Natural killer cell (primary cell): ENCODE measurements at regions not wholly inside any gene's neighbourhood (a gene's known extent, or its start where the extent isn't known, plus 50 kb on each side); places are given as distances from the start of the nearest gene placed in this dataset.

Source experiments
- ATAC-seq, 3 donors: fragments of 150-1000 bp in 2 of 3; fragments of 200-7000 bp in 1 of 3; cut with Tn5 transposase; 1 replicate in 1 of 3; 2 replicates in 2 of 3; pipeline ENCODE4 v1.10.0; 2021; ENCODE audit warnings: mild to moderate bottlenecking in 2 of 3, moderate library complexity in 2 of 3
- DNase-seq, 2 donors: peaks; one replicate each; pipeline versions ENCODE4 v3.0.0 to v3.0.0-alpha.2; 2013 to 2021; ENCODE audit warnings: mixed read lengths in 1 of 2
- H3K27ac ChIP-seq: one replicate; pipeline ENCODE4 v1.5.1; 2013; ENCODE audit warnings: mild to moderate bottlenecking, low read length
- H3K27me3 ChIP-seq: one replicate; pipeline ENCODE4 v1.6.1; 2013; ENCODE audit warnings: low read length; ENCODE audit not compliant: control insufficient read depth, insufficient read depth
- H3K36me3 ChIP-seq: one replicate; pipeline ENCODE4 v1.6.1; 2013; ENCODE audit warnings: low read length; ENCODE audit not compliant: control insufficient read depth, insufficient read depth
- H3K4me1 ChIP-seq: one replicate; pipeline ENCODE4 v1.6.1; 2013; ENCODE audit warnings: low read length; ENCODE audit not compliant: control insufficient read depth, insufficient read depth
- H3K4me3 ChIP-seq: one replicate; pipeline ENCODE4 v1.5.1; 2013; ENCODE audit warnings: low read length
- H3K9me3 ChIP-seq: one replicate; pipeline ENCODE4 v1.6.1; 2013; ENCODE audit warnings: low read length; ENCODE audit not compliant: control insufficient read depth, insufficient read depth
- H3K27ac Mint-ChIP-seq, 2 donors: one replicate each; pipeline ENCODE4 v1.8.0; 2022; ENCODE audit warnings: mild to moderate bottlenecking in 2 of 2, mixed read lengths in 2 of 2, moderate library complexity in 1 of 2
- H3K27me3 Mint-ChIP-seq, 2 donors: one replicate each; pipeline ENCODE4 v1.8.0; 2022; ENCODE audit warnings: low read depth in 2 of 2, mixed read lengths in 2 of 2
- H3K36me3 Mint-ChIP-seq: one replicate; pipeline ENCODE4 v1.8.0; 2022; ENCODE audit warnings: mixed read lengths
- H3K4me1 Mint-ChIP-seq, 2 donors: one replicate each; pipeline ENCODE4 v1.8.0; 2022; ENCODE audit warnings: mixed read lengths in 2 of 2
- H3K4me3 Mint-ChIP-seq: one replicate; pipeline ENCODE4 v1.8.0; 2022; ENCODE audit warnings: mild to moderate bottlenecking, moderate library complexity, mixed read lengths
- H3K9me3 Mint-ChIP-seq, 2 donors: one replicate each; pipeline ENCODE4 v1.8.0; 2022; ENCODE audit warnings: mixed read lengths in 2 of 2
- CTCF ChIP-seq: fragments of 200-600 bp; IDR thresholded peaks from one replicate; pipeline ENCODE4 v1.8.0; 2022; ENCODE audit warnings: antibody characterized with exemption
- WGBS: methylation state at CpG from one replicate; pipeline ENCODE4 v1.1.7; 2013; ENCODE audit warnings: missing lambda C conversion rate; ENCODE audit not compliant: insufficient coverage; 5-methylcytosine and 5-hydroxymethylcytosine counted together
- intact Hi-C: fragments of 100-400 bp; cut with micrococcal nuclease; formaldehyde crosslinking; loops from one replicate; pipeline ENCODE4 v1.14.2; 2022

GRCh38 chr6:113304116-113304515 is 553.0 kb upstream of the MARCKS start:
- H3K4me3 ChIP-seq = no peak overlapping the region
- Mint-ChIP-seq H3K4me3 (no peak overlapping the region), H3K27me3 (no peaks in the 10 kb centered on the region), H3K27ac (no peak overlapping the region), H3K36me3 (no peaks in the 10 kb centered on the region), H3K4me1 (no peaks in the 10 kb centered on the region), H3K9me3 (peaks cover 0 to 7% of the 10 kb centered on the region in 2 donors)
- TF ChIP-seq CTCF = no peak
- H3K9me3 ChIP-seq = peaks cover 3% of the 10 kb centered on the region
- DNase-seq = no peak
- no peak for ATAC-seq
- no peaks in the 10 kb centered on the region for H3K36me3 ChIP-seq
- no peaks in the 10 kb centered on the region for H3K4me1 ChIP-seq
- intact Hi-C loops = no loop called here
- WGBS = 93% methylated on average over 1 of the region's 1 CpG
- H3K27me3 ChIP-seq = no peaks in the 10 kb centered on the region
- H3K27ac ChIP-seq = no peak overlapping the region

- DNase-seq (peak; percentile 16 to 43), ATAC-seq (peak in 1 of 3 donors; percentile 57)
- WGBS = 32% methylated on average over 4 of the region's 5 CpGs
- no peaks in the 10 kb centered on the region for H3K27me3 ChIP-seq
- H3K4me3 Mint-ChIP-seq = no peak overlapping the region
- H3K9me3 Mint-ChIP-seq = peaks cover 0 to 2% of the 10 kb centered on the region in 2 donors
- no peaks in the 10 kb centered on the region for H3K27me3 Mint-ChIP-seq
- no peak overlapping the region for H3K27ac Mint-ChIP-seq
- no peaks in the 10 kb centered on the region for H3K36me3 ChIP-seq
- intact Hi-C loops = loop anchor here (5.0 kb wide), 1 partner anchor 551 kb away; the partner anchor contains the start of gene MARCKS
- H3K4me1 Mint-ChIP-seq = no peaks in the 10 kb centered on the region
- H3K36me3 Mint-ChIP-seq = no peaks in the 10 kb centered on the region
- no peaks in the 10 kb centered on the region for H3K9me3 ChIP-seq
- no peak overlapping the region for H3K4me3 ChIP-seq
- H3K27ac ChIP-seq = no peak overlapping the region
- TF ChIP-seq CTCF = no peak
- no peaks in the 10 kb centered on the region for H3K4me1 ChIP-seq
Measured at GRCh38 chr6:113306552-113307145, 550.5 kb upstream of the MARCKS start.

GRCh38 chr6:113308266-113308665 is 548.9 kb upstream of the MARCKS start:
- DNase-seq (no peak), ATAC-seq (no peak)
- 84% methylated on average over 2 of the region's 2 CpGs for WGBS
- Histone ChIP-seq H3K9me3 (no peaks in the 10 kb centered on the region), H3K27me3 (no peaks in the 10 kb centered on the region), H3K4me3 (no peak overlapping the region), H3K27ac (no peak overlapping the region), H3K36me3 (no peaks in the 10 kb centered on the region), H3K4me1 (no peaks in the 10 kb centered on the region)
- no peaks in the 10 kb centered on the region for H3K4me1 Mint-ChIP-seq
- H3K27ac Mint-ChIP-seq = no peak overlapping the region
- intact Hi-C loops = loop anchor here (5.0 kb wide), 1 partner anchor 549 kb away; the partner anchor contains the start of gene MARCKS
- H3K9me3 Mint-ChIP-seq = peaks cover 0 to 2% of the 10 kb centered on the region in 2 donors
- no peaks in the 10 kb centered on the region for H3K36me3 Mint-ChIP-seq
- no peak for TF ChIP-seq CTCF
- no peaks in the 10 kb centered on the region for H3K27me3 Mint-ChIP-seq
- no peak overlapping the region for H3K4me3 Mint-ChIP-seq

GRCh38 chr6:113313841-113314240 is 543.3 kb upstream of the MARCKS start:
- no peaks in the 10 kb centered on the region for H3K27me3 ChIP-seq
- TF ChIP-seq CTCF = no peak
- no peak for DNase-seq
- no peak overlapping the region for H3K4me3 Mint-ChIP-seq
- intact Hi-C loops = no loop called here
- no peak overlapping the region for H3K4me3 ChIP-seq
- ATAC-seq = no peak
- H3K36me3 ChIP-seq = no peaks in the 10 kb centered on the region
- 85% methylated on average over 1 of the region's 1 CpG for WGBS
- H3K9me3 ChIP-seq = no peaks in the 10 kb centered on the region
- no peak overlapping the region for H3K27ac ChIP-seq
- H3K27ac Mint-ChIP-seq = no peak overlapping the region
- no peaks in the 10 kb centered on the region for H3K4me1 Mint-ChIP-seq
- H3K9me3 Mint-ChIP-seq = peaks cover 3 to 10% of the 10 kb centered on the region in 2 donors
- no peaks in the 10 kb centered on the region for H3K4me1 ChIP-seq
- no peaks in the 10 kb centered on the region for H3K36me3 Mint-ChIP-seq
- H3K27me3 Mint-ChIP-seq = peaks cover 0 to 2% of the 10 kb centered on the region in 2 donors
